OCI-LY3 (cell line): ENCODE measurements at regions not wholly inside any gene's neighbourhood (a gene's known extent, or its start where the extent isn't known, plus 50 kb on each side); places are given as distances from the start of the nearest gene placed in this dataset.

Experiments used
- H2AFZ ChIP-seq: fragments of 200-600, 300-600 bp; shearing (Covaris generic); 2 replicates; pipeline ENCODE4 v1.6.0; 2014; ENCODE audit warnings: antibody characterized with exemption, low read depth, low read length
- H3K27ac ChIP-seq: fragments of 200-600, 300-600 bp; sonication (generic); 2 replicates; pipeline ENCODE4 v1.5.1; 2014; ENCODE audit warnings: mild to moderate bottlenecking, low read length, moderate library complexity, mixed read lengths
- H3K27me3 ChIP-seq: fragments of 200-600, 300-600 bp; sonication (generic); 2 replicates; pipeline ENCODE4 v1.6.1; 2014; ENCODE audit warnings: low read depth, low read length, mixed read lengths
- H3K36me3 ChIP-seq: fragments of 200-600, 300-600 bp; sonication (generic); replicated peaks from 2 replicates; pipeline ENCODE3; 2014; ENCODE audit warnings: low read depth, low read length, mixed read lengths
- H3K4me1 ChIP-seq: fragments of 300-600, 200-600 bp; sonication (generic); 2 replicates; pipeline ENCODE4 v1.6.1; 2014; ENCODE audit warnings: low read length, mixed read lengths
- H3K4me2 ChIP-seq: fragments of 200-600, 300-600 bp; sonication (generic); 2 replicates; pipeline ENCODE4 v1.6.1; 2014; ENCODE audit warnings: low read length, mixed read lengths
- H3K4me3 ChIP-seq: fragments of 300-600, 200-600 bp; sonication (generic); 2 replicates; pipeline ENCODE4 v1.5.1; 2014; ENCODE audit warnings: antibody characterized with exemption, mild to moderate bottlenecking, low read length, moderate library complexity
- H3K79me2 ChIP-seq: fragments of 300-600, 200-600 bp; shearing (Covaris generic); 2 replicates; pipeline ENCODE4 v1.6.1; 2014; ENCODE audit warnings: mild to moderate bottlenecking, low read length, mixed read lengths
- H3K9ac ChIP-seq: fragments of 300-600, 200-600 bp; shearing (Covaris generic); 2 replicates; pipeline ENCODE4 v1.6.0; 2014; ENCODE audit warnings: mild to moderate bottlenecking, low read length, moderate library complexity
- H3K9me3 ChIP-seq: fragments of 200-600, 300-600 bp; shearing (Covaris generic); 2 replicates; pipeline ENCODE4 v1.6.1; 2014; ENCODE audit warnings: low read length, mixed read lengths; ENCODE audit not compliant: insufficient read depth
- H4K20me1 ChIP-seq: fragments of 200-600, 300-600 bp; sonication (generic); 2 replicates; pipeline ENCODE4 v1.6.1; 2016; ENCODE audit warnings: low read length, mixed read lengths; ENCODE audit not compliant: insufficient read depth
- EZH2phosphoT487 ChIP-seq: fragments of 200-600 bp; shearing (Covaris generic); IDR thresholded peaks from 2 replicates; pipeline ENCODE4 v1.6.1; 2018; ENCODE audit warnings: antibody characterized with exemption, mixed run types, low read depth
- TF ChIP-seq, protein P1 (sequence below): fragments of 200-600, 300-600 bp; sonication (generic); IDR thresholded peaks from 2 replicates; pipeline ENCODE4 v1.5.1; 2014; ENCODE audit warnings: antibody characterized with exemption, low read length, low read depth

DNA sequence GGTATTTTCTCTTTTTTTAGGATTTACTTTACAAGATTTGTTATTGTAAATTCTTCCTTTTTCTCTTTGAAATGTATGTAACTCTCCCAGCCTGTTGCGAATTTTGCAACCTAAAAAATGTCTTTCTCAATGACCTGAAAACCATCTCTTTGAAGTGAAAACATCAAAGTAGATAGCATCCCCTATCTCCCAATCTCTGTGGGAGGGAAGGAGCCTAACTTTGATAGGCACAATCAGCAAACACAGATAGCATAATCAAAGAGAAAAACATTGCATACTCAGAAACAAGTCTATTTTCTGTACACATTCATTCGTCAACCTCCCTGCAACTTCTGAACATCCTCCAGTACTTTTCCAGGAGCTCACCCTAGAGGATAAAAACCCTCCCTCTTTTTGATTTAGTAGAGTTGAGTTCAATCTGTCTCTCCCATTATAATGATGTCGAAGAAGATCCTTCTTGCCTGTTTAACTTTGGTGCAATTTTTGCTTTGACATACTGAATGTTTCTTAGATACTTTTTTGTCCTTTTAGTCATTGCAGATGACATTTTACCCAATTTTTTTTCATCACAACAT lies 849.2 kb upstream of the LRFN5 start:
- Histone ChIP-seq H2AFZ (no peak overlapping the region), H4K20me1 (no peaks in the 10 kb centered on the region), H3K9ac (no peak overlapping the region), H3K79me2 (no peaks in the 10 kb centered on the region), H3K9me3 (no peaks in the 10 kb centered on the region), H3K27ac (no peak overlapping the region), H3K4me2 (no peak overlapping the region), H3K4me1 (no peaks in the 10 kb centered on the region), H3K27me3 (no peaks in the 10 kb centered on the region), H3K4me3 (no peak overlapping the region), H3K36me3 (no peaks in the 10 kb centered on the region)
- TF ChIP-seq EZH2phosphoT487: no peak
- TF ChIP-seq, protein P1, sequence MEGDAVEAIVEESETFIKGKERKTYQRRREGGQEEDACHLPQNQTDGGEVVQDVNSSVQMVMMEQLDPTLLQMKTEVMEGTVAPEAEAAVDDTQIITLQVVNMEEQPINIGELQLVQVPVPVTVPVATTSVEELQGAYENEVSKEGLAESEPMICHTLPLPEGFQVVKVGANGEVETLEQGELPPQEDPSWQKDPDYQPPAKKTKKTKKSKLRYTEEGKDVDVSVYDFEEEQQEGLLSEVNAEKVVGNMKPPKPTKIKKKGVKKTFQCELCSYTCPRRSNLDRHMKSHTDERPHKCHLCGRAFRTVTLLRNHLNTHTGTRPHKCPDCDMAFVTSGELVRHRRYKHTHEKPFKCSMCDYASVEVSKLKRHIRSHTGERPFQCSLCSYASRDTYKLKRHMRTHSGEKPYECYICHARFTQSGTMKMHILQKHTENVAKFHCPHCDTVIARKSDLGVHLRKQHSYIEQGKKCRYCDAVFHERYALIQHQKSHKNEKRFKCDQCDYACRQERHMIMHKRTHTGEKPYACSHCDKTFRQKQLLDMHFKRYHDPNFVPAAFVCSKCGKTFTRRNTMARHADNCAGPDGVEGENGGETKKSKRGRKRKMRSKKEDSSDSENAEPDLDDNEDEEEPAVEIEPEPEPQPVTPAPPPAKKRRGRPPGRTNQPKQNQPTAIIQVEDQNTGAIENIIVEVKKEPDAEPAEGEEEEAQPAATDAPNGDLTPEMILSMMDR: no peak

- Histone ChIP-seq H3K79me2 (no peaks in the 10 kb centered on the region), H4K20me1 (no peaks in the 10 kb centered on the region), H3K9ac (no peak overlapping the region), H3K27me3 (no peaks in the 10 kb centered on the region), H3K9me3 (peaks cover 4% of the 10 kb centered on the region; the same call in 1 of the 2 replicates), H3K4me2 (no peak overlapping the region), H3K4me3 (no peak overlapping the region), H3K4me1 (no peaks in the 10 kb centered on the region), H3K27ac (no peak overlapping the region), H3K36me3 (no peaks in the 10 kb centered on the region), H2AFZ (no peak overlapping the region)
- TF ChIP-seq EZH2phosphoT487: no peak
- TF ChIP-seq, protein P1: no peak
Observed at GRCh38 chr14:40733206-40733605, 873.5 kb upstream of the LRFN5 start.

GRCh38 chr14:40727107-40727506 lies 879.6 kb upstream of the LRFN5 start:
- H3K79me2 ChIP-seq: no peaks in the 10 kb centered on the region
- TF ChIP-seq EZH2phosphoT487: no peak
- TF ChIP-seq, protein P1: no peak
- H3K4me3 ChIP-seq: no peak overlapping the region
- H3K4me1 ChIP-seq: no peaks in the 10 kb centered on the region
- no peaks in the 10 kb centered on the region for H3K36me3 ChIP-seq
- no peak overlapping the region for H2AFZ ChIP-seq
- H3K9me3 ChIP-seq: no peaks in the 10 kb centered on the region
- H4K20me1 ChIP-seq: no peaks in the 10 kb centered on the region
- H3K27ac ChIP-seq: no peak overlapping the region
- H3K4me2 ChIP-seq: no peak overlapping the region
- no peak overlapping the region for H3K9ac ChIP-seq
- H3K27me3 ChIP-seq: no peaks in the 10 kb centered on the region

GRCh38 chr14:40713387-40713786 lies 893.3 kb upstream of the LRFN5 start:
- Histone ChIP-seq H3K9me3 (no peaks in the 10 kb centered on the region), H3K27ac (no peak overlapping the region), H3K4me2 (no peak overlapping the region), H3K9ac (no peak overlapping the region), H2AFZ (no peak overlapping the region), H3K27me3 (no peaks in the 10 kb centered on the region), H3K36me3 (no peaks in the 10 kb centered on the region), H3K4me3 (no peak overlapping the region), H3K4me1 (no peaks in the 10 kb centered on the region), H4K20me1 (no peaks in the 10 kb centered on the region), H3K79me2 (no peaks in the 10 kb centered on the region)
- TF ChIP-seq, protein P1: no peak
- TF ChIP-seq EZH2phosphoT487: no peak
